ENCODE measurements at regions not wholly inside any gene's neighbourhood (a gene's known extent, or its start where the extent isn't known, plus 50 kb on each side); places are given as distances from the start of the nearest gene placed in this dataset.

- Histone ChIP-seq H3K36me3 (ENCODE audit: control insufficient read depth, insufficient read depth, low read length) (no peaks in the 10 kb centered on the region), H3K27ac (no peak overlapping the region), H3K4me2 (ENCODE audit: low read length) (no peak overlapping the region), H3K79me2 (no peaks in the 10 kb centered on the region), H3K27me3 (ENCODE audit: control insufficient read depth, insufficient read depth, low read length) (no peaks in the 10 kb centered on the region), H3K4me3 (ENCODE audit: low read depth, low read length) (no peak overlapping the region), H2AFZ (no peak overlapping the region), H3K9me3 (ENCODE audit: control insufficient read depth, low read length) (no peaks in the 10 kb centered on the region), H3K4me1 (no peaks in the 10 kb centered on the region), H3K9ac (no peak overlapping the region)
- TF ChIP-seq CTCF (IDR thresholded peaks at IDR 0.05) = no peak
These were observed 294.7 kb upstream of the CCDC54 start for GRCh38 chr3:107082527-107082926.

- Histone ChIP-seq H3K4me3 (ENCODE audit: low read depth, low read length) (no peak overlapping the region), H3K9ac (no peak overlapping the region), H3K27me3 (ENCODE audit: control insufficient read depth, insufficient read depth, low read length) (no peaks in the 10 kb centered on the region), H2AFZ (no peak overlapping the region), H3K79me2 (no peaks in the 10 kb centered on the region), H3K36me3 (ENCODE audit: control insufficient read depth, insufficient read depth, low read length) (no peaks in the 10 kb centered on the region), H3K4me2 (ENCODE audit: low read length) (no peak overlapping the region), H3K4me1 (no peaks in the 10 kb centered on the region), H3K9me3 (ENCODE audit: control insufficient read depth, low read length) (no peaks in the 10 kb centered on the region), H3K27ac (no peak overlapping the region)
- TF ChIP-seq CTCF (IDR thresholded peaks at IDR 0.05) = no peak
These were observed 292.0 kb upstream of the CCDC54 start for GRCh38 chr3:107085261-107085660.

DNA sequence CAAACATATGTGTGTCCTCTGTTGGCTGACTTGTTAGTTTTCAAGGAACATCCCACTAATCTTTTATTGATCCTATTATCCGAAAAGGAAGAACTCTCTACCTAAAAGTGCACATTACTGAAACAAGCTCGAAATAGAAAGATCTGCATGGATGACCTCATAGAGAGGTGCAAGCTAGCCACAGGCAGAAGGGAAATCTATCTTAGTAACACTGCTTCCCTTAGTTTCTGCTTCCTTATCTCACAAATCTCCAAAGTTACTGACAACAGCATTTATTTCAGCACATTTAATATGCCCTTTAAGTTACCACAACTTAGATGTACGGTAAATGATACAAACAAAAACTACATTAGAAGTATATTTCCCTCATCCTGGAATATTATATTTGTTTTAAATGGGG lies 285.1 kb upstream of the CCDC54 start:
- H3K4me1 ChIP-seq = peaks cover 9% of the 10 kb centered on the region

GRCh38 chr3:107098864-107099263 lies 278.4 kb upstream of the CCDC54 start:
- no peaks in the 10 kb centered on the region for H3K36me3 ChIP-seq (ENCODE audit: control insufficient read depth, insufficient read depth, low read length)
- H3K4me2 ChIP-seq (ENCODE audit: low read length) = no peak overlapping the region
- no peak overlapping the region for H3K27ac ChIP-seq
- no peaks in the 10 kb centered on the region for H3K79me2 ChIP-seq
- no peak for TF ChIP-seq CTCF (IDR thresholded peaks at IDR 0.05)
- H2AFZ ChIP-seq = no peak overlapping the region
- no peak overlapping the region for H3K4me3 ChIP-seq (ENCODE audit: low read depth, low read length)
- no peaks in the 10 kb centered on the region for H3K27me3 ChIP-seq (ENCODE audit: control insufficient read depth, insufficient read depth, low read length)
- no peak overlapping the region for H3K9ac ChIP-seq
- H3K9me3 ChIP-seq (ENCODE audit: control insufficient read depth, low read length) = no peaks in the 10 kb centered on the region
- H3K4me1 ChIP-seq = peaks cover 4% of the 10 kb centered on the region

More for the DNA sequence above, 285.1 kb upstream of the CCDC54 start:
- H2AFZ ChIP-seq = peak overlapping the region; percentile 5
- H3K9ac ChIP-seq = no peak overlapping the region
- H3K27ac ChIP-seq = no peak overlapping the region
- H3K4me2 ChIP-seq (ENCODE audit: low read length) = no peak overlapping the region
- no peaks in the 10 kb centered on the region for H3K27me3 ChIP-seq (ENCODE audit: control insufficient read depth, insufficient read depth, low read length)
- no peaks in the 10 kb centered on the region for H3K79me2 ChIP-seq
- H3K9me3 ChIP-seq (ENCODE audit: control insufficient read depth, low read length) = no peaks in the 10 kb centered on the region
- TF ChIP-seq CTCF (IDR thresholded peaks at IDR 0.05) = no peak
- no peaks in the 10 kb centered on the region for H3K36me3 ChIP-seq (ENCODE audit: control insufficient read depth, insufficient read depth, low read length)
- H3K4me3 ChIP-seq (ENCODE audit: low read depth, low read length) = no peak overlapping the region

GRCh38 chr3:107100137-107100536 lies 277.1 kb upstream of the CCDC54 start:
- H3K79me2 ChIP-seq = no peaks in the 10 kb centered on the region
- H2AFZ ChIP-seq = no peak overlapping the region
- H3K27ac ChIP-seq = no peak overlapping the region
- H3K9ac ChIP-seq = no peak overlapping the region
- H3K4me3 ChIP-seq (ENCODE audit: low read depth, low read length) = no peak overlapping the region
- no peaks in the 10 kb centered on the region for H3K36me3 ChIP-seq (ENCODE audit: control insufficient read depth, insufficient read depth, low read length)
- peaks cover 4% of the 10 kb centered on the region for H3K4me1 ChIP-seq
- TF ChIP-seq CTCF (IDR thresholded peaks at IDR 0.05) = no peak
- no peaks in the 10 kb centered on the region for H3K27me3 ChIP-seq (ENCODE audit: control insufficient read depth, insufficient read depth, low read length)
- no peaks in the 10 kb centered on the region for H3K9me3 ChIP-seq (ENCODE audit: control insufficient read depth, low read length)
- H3K4me2 ChIP-seq (ENCODE audit: low read length) = no peak overlapping the region

Data from parathyroid adenoma (tissue), 2 donors.